ENCODE measurements at regions not wholly inside any gene's neighbourhood (a gene's known extent, or its start where the extent isn't known, plus 50 kb on each side); places are given as distances from the start of the nearest gene placed in this dataset.
"Not testable (repeated sequence)": the region's sequence is repeated elsewhere in the genome, so short reads cannot be mapped to it uniquely, and the experiment has no call there.

GRCh38 chr3:39631136-39631535 lies 163.7 kb downstream of the MOBP start:
- DNase-seq (ENCODE audit: low read depth) = peak; percentile 60
- H3K4me3 ChIP-seq (ENCODE audit: low read depth, low read length) = no peak overlapping the region
- TF ChIP-seq, protein P1, sequence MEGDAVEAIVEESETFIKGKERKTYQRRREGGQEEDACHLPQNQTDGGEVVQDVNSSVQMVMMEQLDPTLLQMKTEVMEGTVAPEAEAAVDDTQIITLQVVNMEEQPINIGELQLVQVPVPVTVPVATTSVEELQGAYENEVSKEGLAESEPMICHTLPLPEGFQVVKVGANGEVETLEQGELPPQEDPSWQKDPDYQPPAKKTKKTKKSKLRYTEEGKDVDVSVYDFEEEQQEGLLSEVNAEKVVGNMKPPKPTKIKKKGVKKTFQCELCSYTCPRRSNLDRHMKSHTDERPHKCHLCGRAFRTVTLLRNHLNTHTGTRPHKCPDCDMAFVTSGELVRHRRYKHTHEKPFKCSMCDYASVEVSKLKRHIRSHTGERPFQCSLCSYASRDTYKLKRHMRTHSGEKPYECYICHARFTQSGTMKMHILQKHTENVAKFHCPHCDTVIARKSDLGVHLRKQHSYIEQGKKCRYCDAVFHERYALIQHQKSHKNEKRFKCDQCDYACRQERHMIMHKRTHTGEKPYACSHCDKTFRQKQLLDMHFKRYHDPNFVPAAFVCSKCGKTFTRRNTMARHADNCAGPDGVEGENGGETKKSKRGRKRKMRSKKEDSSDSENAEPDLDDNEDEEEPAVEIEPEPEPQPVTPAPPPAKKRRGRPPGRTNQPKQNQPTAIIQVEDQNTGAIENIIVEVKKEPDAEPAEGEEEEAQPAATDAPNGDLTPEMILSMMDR (IDR thresholded peaks at IDR 0.05; ENCODE audit: insufficient read depth, low read depth, low read length) = no peak

DNA sequence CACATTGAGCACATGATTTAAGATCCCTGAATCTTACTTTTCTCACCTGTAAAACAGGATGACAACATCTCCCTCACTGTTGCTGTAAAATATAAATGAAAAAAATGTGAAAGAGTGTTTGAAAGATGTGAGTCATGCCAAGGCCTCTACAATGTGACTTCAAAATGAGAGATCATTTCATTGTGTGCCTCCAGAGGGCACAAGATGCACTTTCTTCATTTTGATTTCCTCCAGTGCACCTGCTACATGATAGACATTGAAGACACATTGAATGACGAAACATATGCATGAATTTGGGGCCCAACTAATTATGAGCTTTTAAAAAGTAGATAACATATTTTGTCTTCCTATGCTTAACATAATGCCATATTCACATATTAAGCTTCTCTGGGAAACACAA lies 170.3 kb downstream of the MOBP start:
- TF ChIP-seq, protein P1 (IDR thresholded peaks at IDR 0.05; ENCODE audit: insufficient read depth, low read depth, low read length) = peak; percentile 27
- DNase-seq (ENCODE audit: low read depth) = peak; percentile 6
- no peak overlapping the region for H3K4me3 ChIP-seq (ENCODE audit: low read depth, low read length)

GRCh38 chr3:39638301-39638700 lies 170.8 kb downstream of the MOBP start:
- no peak overlapping the region for H3K4me3 ChIP-seq (ENCODE audit: low read depth, low read length)
- DNase-seq (ENCODE audit: low read depth) = no peak
- TF ChIP-seq, protein P1 (IDR thresholded peaks at IDR 0.05; ENCODE audit: insufficient read depth, low read depth, low read length) = no peak

DNA sequence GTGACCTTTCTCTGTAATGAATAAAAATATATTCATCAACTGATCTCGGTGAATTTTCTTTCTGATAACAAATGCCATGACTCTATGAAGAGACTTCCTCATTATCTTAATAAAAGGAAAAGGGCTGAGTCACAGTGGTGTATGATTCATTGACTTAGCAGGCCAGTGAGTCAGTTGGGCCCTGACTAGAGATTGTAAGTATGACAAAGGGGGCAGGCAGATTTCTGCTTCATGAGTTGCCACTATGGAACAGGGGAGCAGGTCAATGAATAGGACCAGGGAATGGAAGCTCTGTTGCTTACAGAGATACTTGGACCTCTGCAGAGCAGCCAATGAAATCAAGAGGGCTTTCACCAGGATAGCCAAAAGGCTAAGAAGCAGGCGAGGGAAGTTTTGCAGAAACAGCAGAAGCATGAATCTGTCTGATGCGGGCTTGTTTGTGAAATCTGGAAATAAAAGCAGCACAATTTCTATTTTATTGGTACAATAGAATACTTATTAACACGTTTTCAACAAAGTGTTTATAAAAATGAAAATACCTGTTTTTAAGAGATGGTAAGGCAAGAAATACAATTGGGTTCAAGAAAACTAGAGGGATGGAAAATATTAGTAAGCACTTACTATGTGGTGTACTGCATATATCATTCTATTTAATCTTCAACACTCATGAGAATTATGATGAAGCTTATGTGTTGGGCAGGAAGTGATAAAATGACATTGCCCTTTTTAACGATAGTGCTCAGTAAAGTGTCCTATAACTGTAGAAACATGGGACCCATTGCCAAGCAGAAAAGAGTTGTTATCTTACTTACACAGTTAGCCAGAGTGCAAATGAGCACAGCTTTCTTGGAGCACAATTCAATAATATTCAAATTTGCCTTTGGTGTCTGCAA lies 169.8 kb upstream of the MYRIP start:
- TF ChIP-seq, protein P1 (IDR thresholded peaks at IDR 0.05; ENCODE audit: insufficient read depth, low read depth, low read length) = no peak
- DNase-seq (ENCODE audit: low read depth) = peak; percentile 91
- no peak overlapping the region for H3K4me3 ChIP-seq (ENCODE audit: low read depth, low read length)

DNA sequence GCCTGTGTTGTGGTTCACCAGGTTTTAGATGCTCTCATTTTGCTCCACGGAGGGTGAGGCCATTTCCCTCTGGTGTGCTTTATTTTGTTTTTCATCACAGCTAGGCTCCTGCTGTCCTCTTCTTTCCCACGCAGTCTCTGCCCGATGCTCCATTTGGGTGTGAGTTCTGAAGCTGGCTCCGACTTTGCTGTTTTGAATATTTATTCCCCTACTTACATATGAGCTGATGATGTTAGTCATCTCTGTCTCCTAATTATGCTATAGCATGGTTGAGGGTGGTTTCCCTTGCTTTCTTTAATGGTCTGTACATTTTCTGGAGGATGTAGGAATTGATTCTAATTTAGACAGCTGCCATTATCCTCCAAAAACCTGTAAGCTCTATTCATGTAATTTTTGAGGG lies 168.1 kb upstream of the MYRIP start:
- TF ChIP-seq, protein P1 (IDR thresholded peaks at IDR 0.05; ENCODE audit: insufficient read depth, low read depth, low read length) = no peak
- no peak overlapping the region for H3K4me3 ChIP-seq (ENCODE audit: low read depth, low read length)
- DNase-seq (ENCODE audit: low read depth) = no peak

- peak; percentile 72 for DNase-seq (ENCODE audit: low read depth)
- TF ChIP-seq, protein P1 (IDR thresholded peaks at IDR 0.05; ENCODE audit: insufficient read depth, low read depth, low read length) = no peak
- H3K4me3 ChIP-seq (ENCODE audit: low read depth, low read length) = no peak overlapping the region
Measured at GRCh38 chr3:39644176-39644575, 165.2 kb upstream of the MYRIP start.

- DNase-seq (ENCODE audit: low read depth); H3K4me3 ChIP-seq (ENCODE audit: low read depth, low read length): not testable (repeated sequence)
Measured at GRCh38 chr3:39651256-39651655, 158.2 kb upstream of the MYRIP start.

Data from fibroblast of villous mesenchyme (primary cell).